ENCODE measurements at regions not wholly inside any gene's neighbourhood (a gene's known extent, or its start where the extent isn't known, plus 50 kb on each side); places are given as distances from the start of the nearest gene placed in this dataset.
"Not testable (repeated sequence)": the region's sequence is repeated elsewhere in the genome, so short reads cannot be mapped to it uniquely, and the experiment has no call there.

- no peak for DNase-seq (ENCODE audit: low spot score)
These were observed 68.3 kb downstream of the DYRK2 start for GRCh38 chr12:67716817-67717216.

- not testable (repeated sequence) for DNase-seq (ENCODE audit: low spot score)
These were observed 70.8 kb downstream of the DYRK2 start for GRCh38 chr12:67719303-67719702.

GRCh38 chr12:67720351-67720856, 71.9 kb downstream of the DYRK2 start:
- no peak for DNase-seq (ENCODE audit: low spot score)

GRCh38 chr12:67721248-67721647, 72.7 kb downstream of the DYRK2 start:
- DNase-seq (ENCODE audit: low spot score): peak; percentile 22

- no peak for DNase-seq (ENCODE audit: low spot score)
These were observed 73.8 kb downstream of the DYRK2 start for GRCh38 chr12:67722296-67722695.

DNA sequence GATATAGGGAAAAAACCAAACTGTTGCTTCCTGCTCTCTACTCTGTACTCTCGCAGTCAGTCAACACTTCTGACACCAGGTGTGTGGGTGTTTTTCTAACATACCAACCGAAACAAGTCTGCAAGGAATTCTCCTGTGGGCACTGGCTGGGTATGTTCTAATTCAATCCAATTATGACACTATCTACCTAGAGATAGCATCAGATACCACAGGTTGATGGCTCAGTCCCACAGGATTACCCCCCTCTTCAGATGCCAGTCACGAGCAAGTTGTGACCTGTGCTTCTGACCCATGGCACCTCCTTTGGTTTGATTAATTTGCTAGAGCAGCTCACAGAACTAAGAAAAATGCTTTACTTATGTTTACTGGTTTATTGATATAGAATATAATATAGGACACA, 78.3 kb downstream of the DYRK2 start:
- DNase-seq (ENCODE audit: low spot score): no peak

DNA sequence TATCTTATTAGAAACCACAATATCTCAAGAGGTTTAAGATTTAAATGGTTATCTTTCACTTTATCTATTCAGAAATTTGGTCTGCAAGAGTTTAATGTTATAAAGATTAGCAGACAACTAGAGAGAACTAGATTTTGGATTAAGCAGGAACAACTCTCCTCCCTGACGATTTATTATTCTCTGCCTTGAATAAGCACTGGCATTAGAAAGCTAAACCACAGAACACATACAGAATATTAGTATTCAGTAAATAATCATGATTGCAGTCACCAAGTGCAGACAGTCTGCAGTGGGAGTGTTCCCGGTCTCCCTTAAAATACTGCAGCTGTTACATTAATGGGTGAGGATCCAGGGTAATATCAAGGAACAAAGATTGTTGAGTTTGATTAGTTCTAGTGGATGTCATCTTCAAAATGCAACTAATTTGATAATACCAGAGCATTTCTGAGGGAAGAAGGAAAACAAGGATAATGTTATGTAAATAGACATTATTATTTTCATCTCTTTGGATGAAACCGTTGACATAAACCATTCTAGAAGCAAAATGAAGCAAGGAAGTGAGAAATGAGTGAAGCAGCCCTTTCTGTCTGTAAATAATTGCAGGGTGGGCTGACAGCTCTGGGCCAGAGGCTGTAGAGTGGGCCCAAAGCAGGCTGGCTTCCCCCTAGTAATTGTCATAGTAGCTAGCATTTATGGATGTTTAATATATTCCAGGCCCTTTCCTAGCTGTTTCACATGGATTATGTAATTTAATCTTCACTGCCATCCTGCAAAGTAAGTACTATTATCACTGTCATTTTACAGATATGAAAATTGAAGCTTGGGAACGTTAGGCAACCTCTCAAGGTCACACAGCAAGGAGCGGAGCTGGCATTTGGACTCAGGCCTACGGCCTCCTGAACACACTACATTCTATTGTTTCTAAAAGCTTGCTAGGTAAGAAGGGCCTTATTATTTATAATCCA, 79.4 kb downstream of the DYRK2 start:
- no peak for DNase-seq (ENCODE audit: low spot score)

DNA sequence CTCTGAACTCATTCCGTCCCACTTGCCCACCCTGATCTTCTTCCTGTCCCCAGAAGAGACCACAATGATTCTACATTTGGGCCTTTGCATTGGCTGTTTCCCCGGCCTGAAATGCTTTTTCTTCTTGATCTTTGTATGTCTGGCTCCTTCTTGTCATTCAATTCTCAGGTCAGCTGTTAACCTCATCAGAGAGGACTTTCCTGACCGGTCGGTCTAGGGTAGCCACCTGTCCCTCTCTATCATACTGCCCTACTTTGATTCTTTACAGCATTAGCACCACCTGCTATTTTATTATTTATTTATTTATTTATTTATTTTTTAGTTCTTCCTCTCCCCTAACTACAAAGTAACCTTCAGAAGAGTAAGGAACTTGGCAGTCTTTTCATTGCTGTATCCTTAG, 84.3 kb downstream of the DYRK2 start:
- DNase-seq (ENCODE audit: low spot score): no peak

DNA sequence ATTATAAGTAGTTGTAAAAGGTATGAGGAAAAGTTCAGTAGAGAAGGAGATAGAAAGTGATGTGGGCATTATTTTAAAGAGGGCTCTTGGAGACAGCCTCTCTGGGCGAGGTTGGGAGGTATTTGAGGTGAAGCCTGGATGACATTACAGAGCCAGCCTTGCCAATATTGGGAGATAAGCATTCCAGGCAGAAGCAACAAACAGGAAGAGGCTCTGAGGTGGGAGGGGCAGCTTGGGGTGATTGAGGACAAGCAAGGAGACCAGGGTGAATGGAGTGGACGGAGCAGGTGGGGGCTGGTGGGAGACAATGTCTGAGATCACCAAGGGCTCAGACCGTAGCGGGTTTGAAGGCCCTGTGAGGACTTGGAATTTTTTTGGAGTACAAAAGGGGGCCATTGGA, 87.3 kb downstream of the DYRK2 start:
- DNase-seq (ENCODE audit: low spot score): no peak

- no peak for DNase-seq (ENCODE audit: low spot score)
These were observed 92.2 kb downstream of the DYRK2 start for GRCh38 chr12:67740711-67741110.

DNA sequence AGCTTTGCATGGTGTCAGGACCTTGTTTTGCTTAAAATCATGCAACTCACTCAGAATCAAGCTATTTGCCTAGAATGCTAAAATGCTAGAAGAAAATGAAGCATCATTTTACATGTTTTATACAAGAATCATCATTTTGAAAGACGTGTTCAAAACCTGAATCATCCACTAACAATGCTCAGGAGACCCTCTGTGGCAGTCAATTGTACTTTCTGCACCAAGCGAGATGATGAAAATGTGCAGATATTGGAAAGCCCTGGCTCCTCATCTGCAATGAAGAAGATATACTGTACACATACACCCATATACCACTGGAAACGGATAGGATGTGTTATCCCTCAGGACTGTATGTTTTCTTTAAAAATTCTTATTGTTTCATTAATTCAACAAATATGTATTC, 92.7 kb downstream of the DYRK2 start:
- DNase-seq (ENCODE audit: low spot score): no peak

DNA sequence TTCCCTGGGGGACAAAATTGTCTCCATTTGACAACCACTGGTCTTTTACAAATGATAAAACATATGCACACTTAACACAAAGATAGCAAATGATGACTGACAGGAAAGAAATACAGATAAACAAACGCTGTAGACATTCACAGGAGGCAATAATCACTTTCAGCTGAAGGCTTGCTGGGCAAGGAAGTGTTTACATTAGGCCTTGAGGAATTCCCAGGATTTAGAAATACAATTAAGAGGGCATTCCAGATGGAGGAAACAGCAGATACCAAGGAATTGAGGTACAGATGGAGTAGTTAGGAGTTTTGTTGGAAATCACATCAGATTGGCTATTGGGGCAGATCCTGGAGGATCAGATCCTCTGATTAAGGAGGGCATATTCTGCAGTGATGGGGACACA, 93.9 kb downstream of the DYRK2 start:
- no peak for DNase-seq (ENCODE audit: low spot score)

DNA sequence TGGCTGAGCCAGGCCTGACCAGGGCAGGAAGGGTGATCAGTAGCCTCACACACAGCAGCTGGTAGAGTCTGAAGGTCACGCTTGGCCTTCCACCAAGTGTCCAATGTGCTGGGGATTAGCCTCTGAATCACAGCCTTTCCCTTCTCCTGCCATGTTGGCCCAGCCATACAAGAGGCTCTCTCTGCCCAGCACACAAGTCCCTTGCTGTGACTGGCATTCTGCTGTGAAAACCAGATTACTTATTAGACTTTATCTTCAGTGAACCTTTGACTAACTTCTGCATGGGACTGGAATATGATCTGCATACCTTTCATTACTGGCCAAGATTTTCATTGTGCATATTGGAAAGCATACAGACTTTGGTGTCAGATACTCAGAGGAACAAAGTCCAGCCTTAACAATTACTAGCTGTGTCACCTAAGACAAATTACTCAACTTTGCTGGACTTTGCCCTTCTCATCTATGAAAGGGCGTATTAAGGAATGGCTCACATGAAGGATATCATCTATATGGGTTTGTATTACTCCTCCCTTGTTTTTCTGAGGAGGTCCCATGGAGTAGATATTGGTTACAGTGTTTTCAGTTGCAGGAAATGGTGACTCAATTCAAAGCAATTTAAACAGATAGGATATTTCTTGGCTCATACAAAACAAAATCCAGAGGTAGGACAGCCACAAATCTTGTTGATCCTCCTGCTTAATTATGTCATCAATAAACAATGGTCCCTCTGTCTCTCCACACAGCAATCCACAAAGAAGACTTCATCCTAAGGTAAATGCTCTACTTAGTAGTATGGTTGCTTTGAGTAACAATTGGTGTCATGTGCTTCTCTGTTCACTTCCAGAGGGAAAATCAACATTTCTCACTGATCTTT, 99.6 kb downstream of the DYRK2 start:
- DNase-seq (ENCODE audit: low spot score): peak; percentile 77

DNA sequence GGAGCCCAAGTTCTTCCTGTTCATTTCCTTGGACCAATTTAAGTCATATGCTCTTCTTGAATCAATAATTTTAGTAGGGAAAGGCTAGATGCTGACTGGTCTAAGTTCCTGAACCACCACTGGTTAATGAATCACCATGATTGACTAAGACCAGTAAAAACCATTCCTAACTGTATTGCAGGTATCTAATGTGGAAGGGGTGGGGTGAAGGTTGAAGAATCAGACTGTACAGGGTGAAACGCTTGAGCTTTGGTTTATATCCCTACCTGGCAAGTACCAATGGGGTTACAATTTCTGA, 100.1 kb downstream of the DYRK2 start:
- DNase-seq (ENCODE audit: low spot score): peak; percentile 42

DNA sequence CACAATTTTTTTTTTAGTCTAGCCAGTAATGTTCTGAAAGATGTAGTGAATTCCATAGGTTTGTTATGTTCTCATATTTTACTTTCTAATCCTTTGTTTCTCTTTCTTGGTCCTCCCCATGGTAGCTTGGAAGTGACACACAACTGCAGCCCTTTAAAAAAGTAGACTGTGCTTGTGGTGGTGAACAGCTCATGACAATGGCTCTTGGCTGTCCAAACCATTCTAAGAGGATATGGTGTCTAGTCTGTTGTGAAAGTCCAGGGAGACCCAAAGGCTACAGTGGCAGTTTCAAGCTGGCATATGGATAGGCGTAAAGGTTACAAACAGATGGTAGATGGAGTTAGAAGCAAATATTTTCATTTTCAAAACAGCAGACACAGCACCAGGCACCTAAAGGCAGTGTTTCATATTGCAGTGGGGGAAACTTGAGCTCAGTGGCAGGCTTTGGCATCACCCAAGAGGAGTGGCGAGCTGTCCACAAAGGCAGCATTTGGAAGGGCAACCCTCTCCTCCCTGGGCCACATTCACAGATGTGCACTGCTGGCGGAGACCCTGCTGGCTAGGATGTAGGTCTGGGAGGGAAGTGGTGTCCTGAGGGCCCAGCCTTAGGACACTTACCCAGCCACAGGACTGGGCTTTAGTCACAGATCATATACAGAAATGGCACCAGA, 102.1 kb downstream of the DYRK2 start:
- DNase-seq (ENCODE audit: low spot score): no peak

GRCh38 chr12:67751381-67751928, 102.9 kb downstream of the DYRK2 start:
- DNase-seq (ENCODE audit: low spot score): no peak

GRCh38 chr12:67752226-67752732, 103.7 kb downstream of the DYRK2 start:
- DNase-seq (ENCODE audit: low spot score): no peak

GRCh38 chr12:67754933-67755697, 106.6 kb downstream of the DYRK2 start:
- no peak for DNase-seq (ENCODE audit: low spot score)

DNA sequence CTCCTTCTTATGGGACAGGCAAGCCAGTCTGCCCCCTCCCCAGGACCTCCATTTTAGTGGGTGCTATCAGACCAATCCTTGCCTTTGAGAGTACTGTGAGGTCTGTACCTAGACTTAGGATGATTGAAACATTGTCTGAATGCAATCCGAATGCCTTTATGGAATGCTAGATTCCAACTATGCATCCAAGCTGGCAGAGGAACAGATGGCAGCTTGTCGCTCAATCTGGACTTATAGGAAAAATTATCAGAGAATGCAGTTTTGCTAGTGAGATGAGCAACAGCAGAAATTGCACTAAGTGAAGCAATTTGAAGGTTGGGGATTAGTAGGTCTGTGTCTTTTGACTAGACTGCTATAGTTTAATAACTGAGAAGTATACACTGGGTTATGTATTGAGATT, 109.1 kb downstream of the DYRK2 start:
- no peak for DNase-seq (ENCODE audit: low spot score)

GRCh38 chr12:67758119-67758518, 109.6 kb downstream of the DYRK2 start:
- no peak for DNase-seq (ENCODE audit: low spot score)

GRCh38 chr12:67758521-67758920, 110.0 kb downstream of the DYRK2 start:
- no peak for DNase-seq (ENCODE audit: low spot score)

All from mucosa of gallbladder (tissue), 1 donor.